HG03342 (cell line): ENCODE measurements at regions not wholly inside any gene's neighbourhood (a gene's known extent, or its start where the extent isn't known, plus 50 kb on each side); places are given as distances from the start of the nearest gene placed in this dataset.

Experiments
- ATAC-seq: cut with Tn5 transposase; IDR thresholded peaks from one replicate; pipeline ENCODE4 v1.9.1; 2021; ENCODE audit warnings: mild to moderate bottlenecking, moderate library complexity; ENCODE audit not compliant: unreplicated experiment

GRCh38 chr12:13843841-13844240 lies 137.6 kb downstream of the GRIN2B start:
- ATAC-seq, result no peak

DNA sequence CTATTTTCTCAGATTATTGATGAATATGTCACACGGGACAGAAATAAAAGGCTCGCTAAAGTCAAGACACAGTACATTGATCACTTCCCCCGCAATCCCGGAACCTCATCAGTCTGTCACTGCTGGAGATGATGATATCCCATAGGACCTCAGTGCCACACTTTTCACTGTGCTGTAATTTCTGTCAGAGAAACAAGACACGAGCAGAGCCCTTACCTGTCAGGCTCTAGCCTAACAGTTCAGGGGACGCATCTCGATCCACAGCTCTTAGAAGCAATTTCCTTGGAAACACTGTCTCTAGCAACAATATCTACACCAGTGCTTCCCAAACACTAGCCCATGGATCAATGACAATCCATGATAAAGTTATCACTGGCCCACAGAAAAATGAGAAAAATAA lies 140.0 kb downstream of the GRIN2B start:
- no peak for ATAC-seq

- ATAC-seq, result no peak
Observed at GRCh38 chr12:13839365-13840336, 141.8 kb downstream of the GRIN2B start.

- no peak for ATAC-seq
Observed at GRCh38 chr12:13836099-13836498, 145.3 kb downstream of the GRIN2B start.

GRCh38 chr12:13835652-13836051 lies 145.8 kb downstream of the GRIN2B start:
- no peak for ATAC-seq

DNA sequence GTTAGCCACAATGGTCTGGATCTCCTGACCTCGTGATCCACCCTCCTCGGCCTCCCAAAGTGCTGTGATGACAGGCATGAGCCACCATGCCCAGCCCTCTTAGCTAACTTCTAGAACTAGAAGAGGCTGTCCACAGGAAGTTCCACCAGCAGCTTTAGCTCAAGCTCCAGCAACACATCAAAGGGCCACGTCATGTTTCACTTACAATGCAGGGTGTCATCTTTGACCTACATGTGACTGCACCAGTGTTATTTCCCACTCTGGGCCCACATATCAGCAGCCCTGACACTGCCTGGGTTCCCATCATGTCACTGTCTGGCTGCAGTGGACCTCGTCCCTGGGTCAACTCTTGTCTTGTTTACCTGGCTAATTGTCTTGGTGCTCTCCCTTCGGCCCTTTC lies 147.2 kb downstream of the GRIN2B start:
- no peak for ATAC-seq

DNA sequence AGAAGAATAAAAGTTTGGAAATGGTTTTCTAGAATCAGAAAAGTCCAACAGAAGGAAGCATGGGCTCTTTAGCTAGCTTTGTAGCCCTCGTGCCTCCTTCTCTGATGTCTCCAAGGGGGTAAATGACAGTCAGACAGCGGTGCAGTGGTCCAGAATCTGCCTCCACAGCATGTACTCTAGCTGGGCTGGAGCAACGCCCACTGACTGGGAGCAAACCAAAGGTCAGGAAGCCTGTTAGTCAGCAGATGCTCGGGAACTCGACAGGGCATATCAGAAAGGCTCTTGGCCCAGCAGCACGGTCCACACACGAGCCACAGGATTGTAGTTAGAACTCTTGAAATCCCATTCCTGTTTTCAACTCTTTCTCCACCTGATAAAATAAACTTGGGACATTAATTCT lies 164.3 kb downstream of the GRIN2B start:
- ATAC-seq, result no peak

DNA sequence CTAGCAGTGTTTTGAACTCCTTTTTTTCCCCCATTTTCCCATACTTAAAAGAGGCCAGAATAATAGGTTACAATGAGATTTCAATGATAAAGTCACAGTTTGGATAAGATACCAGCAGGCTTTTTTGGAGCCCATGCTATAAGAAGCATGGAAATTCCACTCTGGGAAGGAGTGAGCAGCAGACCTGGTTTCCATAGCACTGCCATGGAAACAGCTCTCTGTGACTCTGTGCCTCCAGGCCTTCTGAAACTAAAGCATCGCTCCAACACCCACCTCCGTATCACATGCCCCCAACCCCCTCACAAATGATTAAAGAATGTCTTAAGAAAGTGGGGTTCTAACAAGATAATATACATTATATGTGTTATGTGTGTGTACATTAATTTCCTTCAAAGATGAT lies 165.0 kb downstream of the GRIN2B start:
- ATAC-seq, result no peak

DNA sequence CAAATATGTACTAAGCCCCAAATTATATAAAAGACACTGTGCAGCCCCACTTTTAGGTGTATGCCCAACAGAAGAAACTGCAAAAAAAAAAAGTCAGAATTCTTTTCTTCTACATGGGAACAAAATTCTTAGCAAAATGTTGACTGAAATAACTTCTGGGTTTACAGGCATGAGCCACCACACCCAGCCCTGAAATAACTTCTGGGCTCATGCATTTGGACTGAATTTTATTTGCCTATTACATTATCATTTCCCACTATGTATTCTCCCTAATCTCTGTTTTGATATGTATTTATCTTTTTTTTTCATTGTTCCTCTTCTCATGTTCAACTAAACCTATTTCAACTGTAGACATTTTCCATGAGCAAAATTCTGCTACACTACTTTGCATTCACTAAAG lies 169.2 kb downstream of the GRIN2B start:
- no peak for ATAC-seq

DNA sequence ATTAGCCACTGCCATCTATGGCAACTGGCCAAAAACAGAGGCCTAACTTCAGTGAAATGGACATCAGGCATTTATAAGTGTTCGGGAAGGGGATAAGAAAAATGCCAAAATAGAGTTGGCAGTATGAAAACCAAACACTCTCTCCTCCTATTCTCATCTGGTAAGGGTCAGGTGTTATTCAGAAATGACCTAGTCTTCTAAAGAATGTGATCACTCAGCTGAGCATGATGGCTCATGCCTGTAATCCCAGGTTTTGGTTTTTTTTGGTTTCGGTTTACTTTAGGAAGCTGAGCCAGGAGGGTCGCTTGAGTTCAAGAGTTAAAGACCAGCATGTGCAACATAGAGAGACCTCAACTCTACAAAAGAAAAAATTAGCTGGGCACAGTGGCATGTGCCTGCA lies 170.3 kb downstream of the GRIN2B start:
- ATAC-seq, result no peak

DNA sequence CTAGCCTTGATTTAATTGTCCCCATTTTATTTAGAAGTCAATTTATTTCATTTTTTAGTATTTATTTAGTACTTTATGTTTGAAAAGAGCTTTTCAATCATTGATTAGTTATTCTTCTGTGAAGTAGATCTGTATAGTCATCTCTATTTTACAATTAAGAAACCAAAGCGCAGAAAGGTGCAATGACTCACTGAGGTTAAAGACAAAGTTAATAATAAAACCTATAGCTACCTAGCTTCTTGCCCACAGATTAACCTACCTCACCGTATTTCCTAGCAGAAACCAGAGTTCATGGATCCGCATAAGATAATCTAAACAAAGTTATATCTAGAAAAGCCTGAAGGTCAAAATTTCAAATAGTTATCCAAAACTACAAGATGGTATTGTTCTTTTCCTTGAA lies 176.4 kb downstream of the GRIN2B start:
- no peak for ATAC-seq

DNA sequence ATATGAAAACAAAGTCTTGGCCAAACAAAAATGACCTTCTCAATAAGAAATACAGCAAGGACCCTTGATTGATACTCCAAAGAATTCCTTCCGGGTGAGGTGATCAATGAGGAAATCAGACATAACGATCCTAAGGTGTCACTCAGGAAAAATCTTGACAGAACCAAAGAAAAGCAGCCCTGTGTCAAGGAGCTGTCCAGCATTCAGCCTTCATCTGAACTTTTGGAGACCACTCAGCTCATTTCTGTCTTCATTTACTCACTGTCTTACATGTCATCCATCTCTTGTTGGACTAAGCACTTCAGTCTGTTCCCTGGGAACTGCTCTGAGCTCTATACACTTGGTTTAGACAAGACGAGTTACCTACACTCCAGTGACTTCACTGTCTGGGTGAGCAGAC lies 179.9 kb downstream of the GRIN2B start:
- no peak for ATAC-seq

- ATAC-seq, result no peak
Observed at GRCh38 chr12:13799574-13799973, 181.8 kb downstream of the GRIN2B start.

- ATAC-seq, result no peak
Observed at GRCh38 chr12:13798162-13798561, 183.2 kb downstream of the GRIN2B start.

GRCh38 chr12:13794706-13795105 lies 186.7 kb downstream of the GRIN2B start:
- no peak for ATAC-seq

DNA sequence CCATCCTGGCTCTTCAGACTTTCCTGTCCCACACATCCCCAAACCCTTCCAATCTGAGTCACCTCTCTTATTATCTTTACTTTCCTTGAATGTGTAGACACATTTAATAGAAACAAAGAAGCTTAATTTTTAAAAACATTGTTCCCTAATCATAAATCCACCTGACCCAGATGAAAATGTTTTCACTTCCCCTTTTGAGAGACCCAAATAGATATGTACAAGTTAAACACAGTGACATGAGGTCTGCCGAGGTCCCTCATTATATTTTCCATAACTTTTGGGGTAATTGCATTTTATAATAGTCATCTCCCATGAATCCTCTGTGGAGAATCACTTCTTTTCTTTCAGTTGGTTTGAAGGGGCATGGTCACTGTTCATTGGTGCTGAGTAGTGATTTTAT lies 191.1 kb downstream of the GRIN2B start:
- ATAC-seq, result no peak

DNA sequence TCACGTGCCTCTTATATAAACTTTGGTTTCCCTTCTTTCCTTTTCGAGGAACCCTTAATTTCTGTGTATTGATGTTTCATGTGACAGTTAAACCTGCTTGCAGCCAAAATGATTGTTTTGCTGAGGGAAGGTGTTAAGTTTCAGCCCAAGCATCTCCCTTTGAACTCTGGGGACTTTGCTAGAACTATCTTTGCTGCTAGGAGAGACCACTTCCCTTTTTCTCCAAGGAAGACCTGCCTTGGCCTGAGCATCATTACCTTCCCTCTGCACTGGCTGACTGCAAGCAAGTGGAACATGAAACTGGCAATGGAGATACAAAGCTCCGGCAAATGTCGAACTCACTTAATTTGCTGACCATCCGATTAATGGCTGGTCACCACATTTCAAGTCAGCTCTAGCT lies 192.8 kb downstream of the GRIN2B start:
- no peak for ATAC-seq

GRCh38 chr12:13786646-13787045 lies 194.8 kb downstream of the GRIN2B start:
- ATAC-seq, result no peak

- no peak for ATAC-seq
Observed at GRCh38 chr12:13784504-13784903, 196.9 kb downstream of the GRIN2B start.

DNA sequence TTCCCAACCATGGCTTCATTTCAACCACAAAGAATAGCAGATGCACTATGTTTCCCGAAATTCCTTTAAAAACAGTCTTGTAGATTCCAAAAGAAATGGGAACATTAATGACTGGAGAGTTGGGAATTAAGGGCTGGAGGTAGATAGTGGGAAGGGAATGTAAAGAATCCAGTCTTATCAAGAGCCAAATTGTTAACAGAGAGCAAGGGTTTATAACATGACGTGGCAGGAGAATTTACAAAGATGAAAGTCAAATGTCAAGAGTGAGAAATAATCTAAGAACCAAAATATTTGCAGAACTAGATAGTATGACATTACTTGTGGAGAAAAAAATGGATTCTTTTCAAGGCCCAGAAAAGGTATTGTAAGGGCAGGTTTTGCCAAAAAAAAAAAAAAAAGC lies 200.9 kb downstream of the GRIN2B start:
- no peak for ATAC-seq

DNA sequence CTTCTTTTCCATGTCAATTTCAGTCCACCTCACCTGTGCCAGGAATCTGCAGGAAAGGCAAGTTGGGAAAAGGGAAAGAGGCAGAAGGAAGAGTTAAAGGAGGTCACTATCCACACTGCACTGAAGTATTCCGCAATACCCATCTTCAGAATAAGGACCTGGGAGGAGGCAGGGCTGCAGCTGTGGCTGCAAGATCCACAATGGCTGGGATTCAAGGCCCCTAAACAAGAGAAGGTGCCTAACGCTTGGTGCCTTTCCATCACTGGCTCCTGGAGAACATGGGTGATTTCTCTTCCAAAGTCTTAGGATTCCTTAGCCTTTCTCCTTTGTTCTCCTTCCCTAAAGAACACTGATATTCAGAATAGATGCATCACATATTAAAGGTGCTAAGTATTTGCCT lies 204.0 kb downstream of the GRIN2B start:
- no peak for ATAC-seq

DNA sequence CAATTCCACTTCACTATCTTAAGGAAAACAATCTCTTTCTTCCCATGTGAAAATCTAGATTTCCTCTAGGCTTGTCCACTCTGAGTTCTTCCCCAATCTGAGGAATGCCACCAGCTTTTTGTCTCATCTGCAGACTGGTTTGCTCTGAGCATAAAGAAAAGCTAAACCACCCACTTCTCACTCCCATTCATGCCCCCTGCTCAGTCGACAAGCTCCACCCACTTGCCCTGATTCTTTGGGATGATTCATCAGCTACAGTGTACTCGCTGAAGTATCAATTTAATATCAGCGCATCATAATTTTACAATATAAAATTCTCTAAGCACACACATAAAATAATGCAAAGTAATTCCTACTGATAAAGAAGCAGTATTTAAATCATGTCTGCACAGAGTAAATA lies 209.1 kb downstream of the GRIN2B start:
- ATAC-seq, result no peak

DNA sequence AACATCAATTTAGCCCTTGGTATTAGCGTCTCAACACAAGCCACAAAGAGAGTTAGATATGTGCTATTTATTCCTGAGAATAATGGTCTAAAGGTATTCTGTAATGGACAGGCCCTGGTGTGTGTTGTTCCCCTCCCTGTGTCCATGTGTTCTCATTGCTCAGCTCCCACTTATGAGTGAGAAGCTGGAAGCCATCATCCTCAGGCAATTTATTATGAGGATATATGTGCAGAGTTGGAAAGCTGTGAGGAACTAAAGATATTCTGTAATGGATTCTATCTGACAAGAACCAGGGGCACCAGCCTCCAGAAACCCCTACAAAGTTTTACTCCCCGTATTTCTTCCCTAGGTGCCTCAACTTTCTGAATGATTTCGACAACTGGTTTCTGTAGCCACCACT lies 210.8 kb downstream of the GRIN2B start:
- no peak for ATAC-seq
